Transverse colon (tissue), 4 donors: ENCODE measurements at regions not wholly inside any gene's neighbourhood (a gene's known extent, or its start where the extent isn't known, plus 50 kb on each side); places are given as distances from the start of the nearest gene placed in this dataset.
"Not testable (repeated sequence)": the region's sequence is repeated elsewhere in the genome, so short reads cannot be mapped to it uniquely, and the experiment has no call there.

Experiments used
- DNase-seq: peaks from one replicate; pipeline ENCODE4 v3.0.0-alpha.2; 2019
- H3K27ac ChIP-seq, 4 donors: fragments of 200-600 bp; sonication (generic); 2 replicates each; pipeline ENCODE4 v1.5.1; 2016 to 2018; ENCODE audit warnings: inconsistent platforms in 4 of 4
- H3K27me3 ChIP-seq: fragments of 200-600 bp; sonication (generic); 2 replicates; pipeline ENCODE4 v1.5.1; 2017; ENCODE audit warnings: inconsistent platforms
- H3K36me3 ChIP-seq, 4 donors: fragments of 200-600 bp; sonication (generic); 2 replicates each; pipeline ENCODE4 v1.5.1; 2017 to 2019; ENCODE audit warnings: inconsistent platforms in 4 of 4
- H3K4me1 ChIP-seq, 4 donors: fragments of 200-600 bp; sonication (generic); 2 replicates each; pipeline ENCODE4 v1.5.1; 2017 to 2020; ENCODE audit warnings: inconsistent platforms in 4 of 4
- H3K4me3 ChIP-seq, 4 donors: fragments of 200-600 bp; sonication (generic); 1 replicate in 1 of 4; 2 replicates in 3 of 4; pipeline versions ENCODE4 v1.5.1 to v1.6.1; 2017 to 2019; ENCODE audit warnings: inconsistent platforms in 4 of 4
- H3K9me3 ChIP-seq, 2 donors: fragments of 200-600 bp; sonication (generic); 2 replicates each; pipeline ENCODE4 v1.5.1; 2017 to 2019; ENCODE audit warnings: inconsistent platforms in 2 of 2
- EP300 ChIP-seq: sonication (generic); formaldehyde crosslinking; IDR thresholded peaks from one replicate; pipeline ENCODE4 v1.6.1; 2017; ENCODE audit warnings: antibody characterized with exemption, low read depth
- POLR2A ChIP-seq: fragments of 450-650 bp; IDR thresholded peaks from one replicate; pipeline ENCODE4 v1.6.1; 2016; ENCODE audit warnings: antibody characterized with exemption, mild to moderate bottlenecking, moderate library complexity
- POLR2AphosphoS5 ChIP-seq, 3 donors: sonication (generic); formaldehyde crosslinking; IDR thresholded peaks; one replicate each; pipeline ENCODE4 v1.6.1; 2016; ENCODE audit warnings: antibody characterized with exemption in 3 of 3
- WGBS, 2 donors: methylation state at CpG; one replicate each; pipeline ENCODE4 v1.1.5; 2018; ENCODE audit warnings: low coverage in 1 of 2; 5-methylcytosine and 5-hydroxymethylcytosine counted together
- in situ Hi-C, 4 donors: fragments of 200-750 bp; cut with MboI; loops; one replicate each; pipeline versions ENCODE4 v1.15.0 to v1.15.1; 2017; ENCODE audit warnings: low sequenced_read_pairs in 3 of 4, low pct_ligation_motif_present in 1 of 4, low pct_unique_long_range_greater_than_20kb in 1 of 4
- intact Hi-C: fragments of 100-400 bp; cut with DNase I; formaldehyde crosslinking; loops from one replicate; pipeline ENCODE4 v1.15.1; 2023; ENCODE audit warnings: low total_unique reads
- TF ChIP-seq, protein P1 (sequence below), 5 experiments: fragments of 200-600 bp in 3 of 5; fragments of 450-650 bp in 2 of 5; sonication (generic) in 3 of 5; IDR thresholded peaks; 1 replicate in 2 of 5; 2 replicates in 3 of 5; pipeline ENCODE4 v1.5.1; 2016 to 2017; ENCODE audit warnings: antibody characterized with exemption in 5 of 5, inconsistent platforms in 3 of 5, mild to moderate bottlenecking in 2 of 5, moderate library complexity in 1 of 5

DNA sequence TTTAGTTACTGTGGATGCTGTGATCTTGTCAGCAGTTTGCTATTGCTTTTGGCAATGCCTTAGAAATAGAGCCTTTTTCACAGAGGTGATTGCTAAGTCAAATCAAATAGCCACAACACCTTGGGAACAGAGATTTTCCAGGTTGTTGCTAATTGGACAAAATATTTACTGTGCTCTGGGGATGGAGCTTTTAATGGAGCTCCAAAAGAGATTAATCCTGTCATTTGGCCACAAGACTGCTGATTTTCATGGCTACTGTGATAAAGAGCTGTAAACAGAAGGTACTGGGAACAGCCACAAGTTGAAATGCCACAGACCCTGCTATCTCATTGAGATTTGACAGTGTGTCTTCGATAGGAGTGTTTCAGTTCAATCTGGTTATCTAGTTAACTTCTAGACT, 1715.2 kb upstream of the ADGRL3 start:
- DNase-seq, result no peak
- 48 to 50% methylated on average over 1 of the region's 1 CpG for WGBS, 2 donors

DNA sequence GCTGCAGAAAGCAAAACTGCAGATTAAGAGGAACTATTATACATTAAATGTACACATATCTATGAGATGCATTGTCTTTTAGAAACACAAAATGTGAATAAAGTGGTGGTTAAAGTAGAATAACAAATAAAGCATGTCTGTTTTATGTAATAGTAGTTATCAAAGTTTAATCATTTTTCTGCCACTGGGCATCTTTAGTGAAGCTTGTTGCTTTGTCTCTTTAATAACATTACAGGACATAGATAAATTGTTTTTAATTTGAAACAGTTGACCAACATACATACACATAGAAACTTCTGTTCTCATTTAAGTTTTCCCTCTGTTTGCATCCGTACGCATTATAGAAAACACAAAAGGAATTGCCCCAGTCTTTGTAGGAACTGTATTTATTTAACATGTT, 1700.0 kb upstream of the ADGRL3 start:
- intact Hi-C loops, result no loop called here
- H3K4me1 ChIP-seq, result no peaks in the 10 kb centered on the region
- in situ Hi-C loops, result no loop called here
- no peak for DNase-seq
- TF ChIP-seq EP300, result no peak
- no peaks in the 10 kb centered on the region for H3K27me3 ChIP-seq
- 95% methylated on average over 2 of the region's 2 CpGs for WGBS, 2 donors
- no peaks in the 10 kb centered on the region for H3K36me3 ChIP-seq
- H3K27ac ChIP-seq, result no peak overlapping the region
- no peaks in the 10 kb centered on the region for H3K9me3 ChIP-seq
- H3K4me3 ChIP-seq, result no peak overlapping the region

More for the DNA sequence above, 1715.2 kb upstream of the ADGRL3 start:
- H3K27me3 ChIP-seq, result no peaks in the 10 kb centered on the region
- TF ChIP-seq POLR2A (no peak), POLR2AphosphoS5 (IDR thresholded peaks at IDR 0.05) (no peak), EP300 (no peak)
- TF ChIP-seq, protein P1, sequence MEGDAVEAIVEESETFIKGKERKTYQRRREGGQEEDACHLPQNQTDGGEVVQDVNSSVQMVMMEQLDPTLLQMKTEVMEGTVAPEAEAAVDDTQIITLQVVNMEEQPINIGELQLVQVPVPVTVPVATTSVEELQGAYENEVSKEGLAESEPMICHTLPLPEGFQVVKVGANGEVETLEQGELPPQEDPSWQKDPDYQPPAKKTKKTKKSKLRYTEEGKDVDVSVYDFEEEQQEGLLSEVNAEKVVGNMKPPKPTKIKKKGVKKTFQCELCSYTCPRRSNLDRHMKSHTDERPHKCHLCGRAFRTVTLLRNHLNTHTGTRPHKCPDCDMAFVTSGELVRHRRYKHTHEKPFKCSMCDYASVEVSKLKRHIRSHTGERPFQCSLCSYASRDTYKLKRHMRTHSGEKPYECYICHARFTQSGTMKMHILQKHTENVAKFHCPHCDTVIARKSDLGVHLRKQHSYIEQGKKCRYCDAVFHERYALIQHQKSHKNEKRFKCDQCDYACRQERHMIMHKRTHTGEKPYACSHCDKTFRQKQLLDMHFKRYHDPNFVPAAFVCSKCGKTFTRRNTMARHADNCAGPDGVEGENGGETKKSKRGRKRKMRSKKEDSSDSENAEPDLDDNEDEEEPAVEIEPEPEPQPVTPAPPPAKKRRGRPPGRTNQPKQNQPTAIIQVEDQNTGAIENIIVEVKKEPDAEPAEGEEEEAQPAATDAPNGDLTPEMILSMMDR (IDR thresholded peaks at IDR 0.05), result no peak
- H3K4me3 ChIP-seq, result no peak overlapping the region
- intact Hi-C loops (no loop called here), in situ Hi-C loops (no loop called here)
- peaks cover 4 to 9% of the 10 kb centered on the region in 2 donors for H3K9me3 ChIP-seq
- no peaks in the 10 kb centered on the region for H3K36me3 ChIP-seq
- H3K27ac ChIP-seq, result no peak overlapping the region
- no peaks in the 10 kb centered on the region for H3K4me1 ChIP-seq

DNA sequence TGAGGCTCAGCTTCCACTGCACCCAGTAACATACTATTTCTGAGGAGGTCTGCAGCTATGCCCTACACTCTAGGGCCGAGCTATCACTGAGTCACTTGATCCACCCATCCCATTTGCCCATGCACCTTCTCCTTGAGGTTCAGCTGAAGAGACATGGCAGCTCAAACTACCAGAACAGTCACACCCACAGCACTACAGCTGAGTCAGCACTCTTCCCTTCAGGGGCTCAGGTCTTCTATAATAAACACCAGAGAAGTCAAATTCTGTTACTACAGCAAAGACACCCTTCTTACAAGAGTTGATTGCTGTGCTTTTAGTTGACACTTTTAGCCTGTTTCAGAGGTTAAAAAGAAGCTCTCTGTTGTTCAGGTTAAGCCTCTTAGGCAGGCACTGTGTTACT, 1696.4 kb upstream of the ADGRL3 start:
- DNase-seq, result no peak
- intact Hi-C loops (no loop called here), in situ Hi-C loops (no loop called here)
- no peaks in the 10 kb centered on the region for H3K36me3 ChIP-seq
- H3K9me3 ChIP-seq, result no peaks in the 10 kb centered on the region
- TF ChIP-seq, protein P1 (IDR thresholded peaks at IDR 0.05), result no peak
- TF ChIP-seq EP300 (no peak), POLR2A (no peak), POLR2AphosphoS5 (IDR thresholded peaks at IDR 0.05) (no peak)
- H3K27ac ChIP-seq, result no peak overlapping the region
- no peak overlapping the region for H3K4me3 ChIP-seq
- H3K27me3 ChIP-seq, result no peaks in the 10 kb centered on the region
- 76% methylated on average over 1 of the region's 1 CpG; no CpG with 5 or more reads in 1 of the 2 donors for WGBS, 2 donors
- H3K4me1 ChIP-seq, result no peaks in the 10 kb centered on the region

DNA sequence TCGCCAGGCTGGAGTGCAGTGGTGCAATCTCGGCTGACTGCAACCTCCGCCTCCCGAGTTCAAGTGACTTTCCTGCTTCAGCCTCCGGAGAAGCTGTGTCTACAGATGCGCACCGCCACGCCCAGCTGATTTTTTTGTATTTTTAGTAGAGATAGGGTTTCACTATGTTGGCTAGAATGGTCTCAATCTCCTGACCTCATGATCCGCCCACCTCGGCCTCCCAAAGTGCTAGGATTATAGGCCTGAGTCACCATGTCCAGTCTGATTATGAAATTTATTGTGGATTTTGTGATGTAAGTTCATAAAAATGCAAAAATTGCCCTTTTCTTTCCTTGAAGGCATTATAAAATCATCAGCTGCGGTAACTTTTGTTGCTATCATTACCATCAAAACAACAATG, 1688.3 kb upstream of the ADGRL3 start:
- H3K27me3 ChIP-seq, H3K9me3 ChIP-seq, in situ Hi-C loops, H3K36me3 ChIP-seq, intact Hi-C loops, H3K4me1 ChIP-seq, H3K27ac ChIP-seq, DNase-seq, H3K4me3 ChIP-seq: not testable (repeated sequence)
- WGBS, 2 donors, result 75 to 84% methylated on average over 10 to 11 of the region's 11 CpGs

DNA sequence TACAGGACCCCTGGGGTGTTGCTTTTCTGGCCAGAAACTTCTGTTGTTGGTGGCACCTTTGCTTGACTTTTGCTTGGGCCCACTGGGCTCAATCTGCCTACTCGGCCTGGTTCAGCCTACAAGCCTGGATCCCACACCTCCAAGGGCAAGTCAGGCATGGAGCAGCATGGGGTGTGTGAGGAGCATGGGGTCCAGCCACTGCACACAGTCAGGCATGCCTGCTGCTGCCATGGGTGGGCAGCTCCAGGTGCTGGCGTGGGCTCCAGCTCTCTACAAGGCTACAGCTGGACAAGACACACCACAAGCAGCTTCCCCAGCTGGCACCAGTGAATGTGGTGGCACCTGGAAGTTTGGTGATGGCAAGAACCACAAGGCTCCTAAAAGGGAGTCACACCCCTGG, 1683.1 kb upstream of the ADGRL3 start:
- TF ChIP-seq, protein P1 (IDR thresholded peaks at IDR 0.05), result no peak
- no peak for TF ChIP-seq POLR2AphosphoS5 (IDR thresholded peaks at IDR 0.05)
- TF ChIP-seq EP300, result no peak
- TF ChIP-seq POLR2A, result no peak
- WGBS, 2 donors, result 45% methylated on average over 2 of the region's 2 CpGs; no CpG with 5 or more reads in 1 of the 2 donors
- H3K4me3 ChIP-seq, result no peak overlapping the region
- DNase-seq, result no peak
- no peaks in the 10 kb centered on the region for H3K9me3 ChIP-seq
- in situ Hi-C loops, result no loop called here
- H3K4me1 ChIP-seq, result no peaks in the 10 kb centered on the region
- H3K27ac ChIP-seq, result no peak overlapping the region
- intact Hi-C loops, result no loop called here
- no peaks in the 10 kb centered on the region for H3K27me3 ChIP-seq
- H3K36me3 ChIP-seq, result no peaks in the 10 kb centered on the region
